ENCODE measurements at regions not wholly inside any gene's neighbourhood (a gene's known extent, or its start where the extent isn't known, plus 50 kb on each side); places are given as distances from the start of the nearest gene placed in this dataset.

DNA sequence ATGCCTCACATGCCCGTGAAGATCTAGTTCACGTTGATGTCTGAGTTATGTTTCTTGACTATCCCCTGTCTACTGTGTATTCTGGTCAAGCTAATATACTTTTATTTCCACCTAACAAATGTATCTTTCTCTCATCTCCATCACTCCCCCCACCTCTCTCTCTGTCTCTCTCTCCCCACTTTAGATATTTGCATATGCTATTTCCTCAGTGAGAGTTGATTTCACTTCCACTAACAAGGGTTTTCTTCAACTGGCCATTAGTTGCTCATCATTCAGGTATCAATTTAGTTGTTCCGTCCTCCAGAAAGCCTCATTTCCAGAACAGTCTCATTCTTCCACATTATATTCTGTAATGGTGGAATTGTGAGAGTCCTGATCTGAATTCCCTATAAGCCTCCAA is 1777.8 kb upstream of the TENM3 start:
- no peak for DNase-seq

DNA sequence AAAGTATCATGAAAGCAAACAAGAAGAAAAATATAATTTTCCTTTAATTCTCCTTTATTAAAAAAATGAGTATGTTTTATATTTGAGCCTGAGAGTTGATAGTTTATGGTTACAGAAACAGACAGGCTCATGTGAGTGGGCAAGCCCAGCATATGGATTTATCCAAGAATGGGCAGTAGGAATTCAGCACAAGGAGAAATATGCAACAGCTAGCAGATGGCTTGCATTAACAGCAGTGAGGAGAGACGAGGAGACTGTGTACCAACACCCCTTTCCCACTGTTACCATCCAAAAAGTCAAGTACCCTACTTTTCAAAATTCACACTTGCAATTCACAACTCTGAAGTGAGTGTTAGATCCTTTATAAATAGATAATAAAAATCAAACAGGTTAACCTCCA is 1760.2 kb upstream of the TENM3 start:
- no peak for DNase-seq

DNA sequence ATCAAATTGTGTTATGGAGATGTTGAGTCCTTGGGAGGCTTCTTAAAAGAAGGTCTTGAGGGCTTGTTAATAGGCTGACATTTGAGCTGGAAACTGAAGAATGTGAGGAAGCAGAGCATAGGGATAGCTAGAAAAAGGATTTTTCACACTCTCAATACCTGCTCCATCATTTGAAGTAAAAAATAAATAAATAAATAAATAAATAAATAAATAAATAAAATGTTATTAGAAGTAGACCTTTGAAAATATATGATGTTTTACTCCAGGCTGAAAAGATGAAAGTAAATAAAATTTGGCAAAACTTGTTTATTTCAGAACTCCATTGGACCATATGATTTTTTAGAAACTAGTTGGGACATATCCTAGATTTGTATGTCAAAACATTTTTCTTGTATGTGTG is 1757.8 kb upstream of the TENM3 start:
- no peak for DNase-seq

DNA sequence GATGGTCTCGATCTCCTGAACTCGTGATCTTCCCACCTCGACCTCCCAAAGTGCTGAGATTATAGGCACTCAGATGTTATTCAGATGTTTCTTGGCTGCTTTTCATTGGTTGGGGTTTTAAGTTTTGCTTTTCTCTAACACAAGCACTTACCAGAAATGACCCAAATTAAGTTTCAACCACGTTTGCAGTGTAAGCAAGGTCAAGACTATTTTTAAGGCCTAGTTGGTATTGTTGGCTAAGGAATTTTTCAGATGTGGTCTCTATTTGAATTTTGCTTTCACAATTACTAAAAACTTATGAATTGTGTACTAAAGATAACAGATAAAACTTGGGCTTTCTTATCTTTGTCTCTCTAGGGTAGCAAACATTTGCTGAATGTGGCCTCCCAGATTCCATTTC is 1756.9 kb upstream of the TENM3 start:
- DNase-seq, result no peak

DNA sequence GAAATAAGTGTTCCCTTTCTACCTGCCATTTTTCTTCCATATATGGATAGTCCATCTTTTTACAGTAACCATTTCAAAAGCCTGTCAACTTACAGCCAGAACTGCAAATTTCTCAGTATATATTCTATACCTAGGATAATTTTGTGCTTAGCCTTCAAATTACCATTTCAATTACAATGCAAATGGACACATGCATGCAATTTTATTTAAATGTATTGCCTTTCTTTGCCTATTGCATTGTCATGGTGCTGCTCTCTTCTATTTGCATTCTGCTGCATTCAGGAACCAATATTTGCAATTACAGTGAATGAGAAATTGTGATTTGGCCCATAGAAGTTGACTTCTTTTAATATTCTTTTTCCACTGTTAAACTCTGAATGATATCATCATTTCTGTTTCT is 1753.4 kb upstream of the TENM3 start:
- DNase-seq, result no peak

DNA sequence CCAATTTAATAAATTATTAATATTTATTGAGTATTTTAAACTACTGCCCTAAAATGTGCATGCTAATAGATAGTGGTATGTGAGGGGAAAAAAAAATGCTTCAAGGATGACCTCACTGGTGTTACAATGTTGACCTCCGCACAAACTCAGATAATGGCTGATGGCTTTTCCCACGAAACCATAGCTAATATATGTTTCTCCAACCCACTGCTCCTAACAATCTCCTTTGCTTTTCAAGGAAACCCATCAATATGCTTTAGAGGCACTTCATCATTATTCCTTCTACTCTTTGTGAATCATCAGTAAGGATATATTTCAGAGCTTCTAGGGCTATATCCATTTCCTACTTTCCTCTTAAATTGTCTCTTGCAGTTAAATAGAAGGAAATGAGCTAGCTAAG is 1752.0 kb upstream of the TENM3 start:
- DNase-seq, result no peak

DNA sequence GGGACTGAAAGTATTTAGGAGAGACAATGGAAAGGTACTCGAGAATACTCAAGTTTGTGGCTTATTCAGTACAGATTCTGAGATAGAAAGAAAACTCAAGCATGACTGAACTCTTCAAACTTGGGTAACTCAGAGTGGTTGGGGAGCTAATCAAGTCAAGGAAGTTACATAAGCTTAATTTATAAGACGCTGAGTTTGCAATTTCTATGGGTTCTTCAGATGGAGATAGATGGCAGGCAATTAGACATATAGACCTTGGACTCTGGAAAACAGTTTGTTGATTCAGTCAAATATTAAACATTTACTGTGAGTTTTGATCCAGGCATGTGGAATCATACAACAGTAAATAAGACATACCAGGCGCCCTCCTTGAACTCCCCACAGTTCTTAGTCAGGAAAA is 1749.9 kb upstream of the TENM3 start:
- DNase-seq, result no peak

DNA sequence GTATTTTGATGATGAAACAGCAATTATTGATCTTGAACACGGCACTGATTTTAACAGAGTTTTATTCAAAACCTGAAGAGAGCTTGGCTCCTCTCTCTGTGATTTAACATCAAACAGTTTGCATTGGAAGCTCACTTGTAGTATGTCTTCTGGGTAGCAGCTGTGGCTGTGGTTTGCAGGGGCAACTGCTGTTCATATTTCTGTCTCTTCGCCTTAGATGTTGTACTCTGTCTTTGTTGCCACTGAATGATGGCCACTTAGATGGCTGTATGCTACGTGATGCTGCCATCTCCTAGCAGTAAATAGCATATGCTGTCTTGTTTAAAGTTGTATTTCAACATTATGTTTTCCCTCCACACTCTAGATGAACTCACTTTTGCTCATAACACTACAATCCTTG is 1743.0 kb upstream of the TENM3 start:
- DNase-seq, result no peak

DNA sequence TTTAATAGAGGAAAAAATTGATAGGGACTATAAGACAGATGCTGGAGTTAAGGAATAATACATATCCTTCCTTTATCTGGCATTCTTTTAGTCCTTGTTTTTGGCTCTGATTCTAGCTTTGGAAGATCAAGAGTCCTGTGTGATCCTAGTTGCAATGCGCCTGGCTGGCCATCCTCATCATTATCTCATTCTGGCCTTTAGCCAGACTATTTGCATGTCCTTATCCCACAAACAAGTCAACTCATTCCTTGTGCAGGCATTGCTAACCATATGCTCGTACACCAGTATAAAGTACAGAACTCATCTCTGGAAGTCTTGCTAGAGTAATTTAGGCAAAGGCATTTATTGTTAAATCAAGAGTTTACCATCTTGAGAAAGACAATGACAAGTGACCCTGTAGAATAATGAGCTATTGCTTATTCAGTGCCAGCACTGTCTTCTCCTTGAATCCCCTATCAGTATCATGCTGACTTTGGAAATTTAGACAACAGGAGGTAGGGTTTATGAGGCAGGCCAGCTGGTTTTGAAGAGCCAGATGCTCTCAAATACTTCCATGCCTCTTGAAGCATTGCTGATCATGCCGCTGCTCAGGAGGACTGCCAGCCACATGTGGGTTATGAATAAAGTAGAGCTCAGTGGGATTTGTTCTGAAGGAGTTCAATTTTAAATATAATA is 1730.3 kb upstream of the TENM3 start:
- DNase-seq, result no peak

DNA sequence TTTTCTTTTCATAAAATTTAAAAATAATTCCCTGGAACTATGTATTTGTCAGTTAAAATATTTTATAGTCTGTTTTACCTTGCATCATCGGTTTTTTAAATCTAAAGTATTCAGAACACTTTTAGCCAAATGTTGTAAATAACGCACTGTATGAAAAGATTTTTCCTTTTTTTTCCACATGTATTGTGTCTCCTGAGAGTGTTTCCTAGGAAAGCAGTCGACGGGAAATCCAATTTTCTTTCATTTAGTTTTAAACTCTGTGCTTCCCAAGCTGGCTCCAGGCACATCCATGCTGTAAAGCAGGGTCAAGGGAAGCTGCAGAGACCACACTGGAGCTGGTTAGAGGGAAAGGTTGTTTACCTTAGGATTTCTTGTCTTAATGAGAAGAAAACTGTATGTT is 1724.3 kb upstream of the TENM3 start:
- no peak for DNase-seq

DNA sequence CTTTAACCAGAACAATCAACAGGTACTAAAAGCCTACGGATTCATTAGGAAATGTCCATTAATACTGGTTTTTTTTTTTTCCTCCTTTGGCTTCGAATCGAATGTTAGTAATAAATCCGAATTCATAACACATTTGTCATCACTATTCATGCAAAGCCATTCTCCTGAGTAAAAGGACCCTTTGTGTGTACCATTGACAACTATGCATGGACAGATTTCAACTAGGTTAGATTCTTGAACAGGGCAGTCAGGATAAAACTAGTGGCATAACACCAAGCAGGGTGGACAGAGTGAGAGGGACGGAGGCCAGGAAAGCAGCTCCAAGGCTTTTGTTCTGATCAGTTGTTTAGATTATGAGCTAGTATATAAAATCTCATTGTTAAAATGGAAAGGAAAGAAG is 1722.0 kb upstream of the TENM3 start:
- no peak for DNase-seq

DNA sequence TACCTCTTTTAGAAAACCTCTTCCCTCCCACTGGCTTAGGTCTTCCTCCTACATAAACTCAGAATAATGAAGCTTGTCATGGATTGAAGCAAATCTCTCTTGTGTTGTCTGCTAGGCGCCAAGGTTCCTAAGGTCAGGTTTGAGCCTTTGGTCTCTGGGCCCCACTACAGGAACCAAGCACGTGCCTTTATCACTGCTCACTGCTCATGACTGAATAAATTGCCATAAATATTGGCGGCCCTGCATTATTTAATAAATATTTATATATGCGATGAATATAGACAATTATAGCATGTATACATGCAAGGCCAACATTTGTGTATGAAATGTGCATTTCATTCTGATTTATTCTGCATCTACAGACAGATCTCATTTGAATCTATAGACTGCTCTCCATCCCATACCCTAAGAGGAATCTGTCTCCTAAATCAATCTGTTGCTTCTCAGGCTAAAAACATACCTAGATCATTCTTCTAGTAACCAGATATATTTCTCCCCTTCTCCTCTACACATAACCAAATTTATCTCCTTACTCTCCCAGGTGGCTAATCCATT is 1717.6 kb upstream of the TENM3 start:
- DNase-seq, result no peak

DNA sequence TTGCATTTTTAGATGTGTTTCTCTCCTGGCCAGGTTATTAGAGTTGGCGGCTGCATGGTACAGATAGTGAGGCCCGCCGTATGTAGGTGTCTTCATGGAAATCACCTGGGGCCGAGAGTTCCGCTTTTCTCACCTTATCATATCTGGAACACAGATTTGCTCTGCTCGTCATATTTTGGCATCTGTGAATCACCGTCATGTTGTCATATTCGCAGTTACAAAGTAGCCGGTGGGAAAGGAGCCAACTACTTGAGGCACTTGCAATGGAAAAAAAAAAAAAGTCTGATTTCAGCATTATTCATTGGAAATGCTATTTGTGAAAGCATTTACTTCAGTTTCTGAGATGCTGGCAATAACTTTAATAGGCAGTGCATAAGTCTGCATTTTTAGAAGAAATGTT is 1715.2 kb upstream of the TENM3 start:
- no peak for DNase-seq

DNA sequence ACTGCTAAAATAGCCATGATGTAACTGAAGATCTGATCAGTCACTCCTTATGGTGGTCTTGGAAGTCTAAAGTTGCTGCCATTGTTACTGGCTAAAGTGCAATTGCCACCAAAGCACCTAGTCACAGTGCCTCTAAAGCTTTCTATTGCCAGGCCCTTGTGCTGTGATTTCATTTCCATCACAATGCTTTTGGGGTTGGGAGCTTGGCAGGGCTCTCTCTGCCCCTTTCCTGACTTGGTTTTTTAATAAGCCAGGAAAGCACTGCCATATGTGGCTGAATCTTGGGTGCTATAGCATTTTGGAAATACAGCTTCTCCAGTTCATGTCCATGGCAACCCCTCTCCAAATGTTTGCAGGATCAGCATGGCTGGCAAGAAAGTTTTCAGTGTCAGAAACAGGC is 1712.4 kb upstream of the TENM3 start:
- no peak for DNase-seq

DNA sequence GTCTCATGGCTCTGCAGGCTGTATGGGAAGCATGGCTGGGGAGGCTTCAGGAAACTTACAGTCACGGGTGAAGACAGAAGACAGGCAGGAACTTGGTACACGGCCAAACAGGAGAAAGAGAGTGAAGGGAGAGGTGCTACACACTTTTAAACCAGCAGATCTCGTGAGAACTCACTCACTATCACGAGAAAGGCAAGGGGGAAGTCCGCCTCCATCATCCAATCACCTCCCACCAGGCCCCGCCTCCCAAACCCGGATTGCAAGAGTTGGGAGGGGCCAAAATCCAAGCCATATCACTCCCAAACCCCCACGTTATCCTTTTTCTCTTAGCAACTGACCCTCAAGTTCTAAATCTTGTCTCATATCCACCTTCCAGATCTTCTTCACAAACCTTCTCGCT is 1710.5 kb upstream of the TENM3 start:
- no peak for DNase-seq

DNA sequence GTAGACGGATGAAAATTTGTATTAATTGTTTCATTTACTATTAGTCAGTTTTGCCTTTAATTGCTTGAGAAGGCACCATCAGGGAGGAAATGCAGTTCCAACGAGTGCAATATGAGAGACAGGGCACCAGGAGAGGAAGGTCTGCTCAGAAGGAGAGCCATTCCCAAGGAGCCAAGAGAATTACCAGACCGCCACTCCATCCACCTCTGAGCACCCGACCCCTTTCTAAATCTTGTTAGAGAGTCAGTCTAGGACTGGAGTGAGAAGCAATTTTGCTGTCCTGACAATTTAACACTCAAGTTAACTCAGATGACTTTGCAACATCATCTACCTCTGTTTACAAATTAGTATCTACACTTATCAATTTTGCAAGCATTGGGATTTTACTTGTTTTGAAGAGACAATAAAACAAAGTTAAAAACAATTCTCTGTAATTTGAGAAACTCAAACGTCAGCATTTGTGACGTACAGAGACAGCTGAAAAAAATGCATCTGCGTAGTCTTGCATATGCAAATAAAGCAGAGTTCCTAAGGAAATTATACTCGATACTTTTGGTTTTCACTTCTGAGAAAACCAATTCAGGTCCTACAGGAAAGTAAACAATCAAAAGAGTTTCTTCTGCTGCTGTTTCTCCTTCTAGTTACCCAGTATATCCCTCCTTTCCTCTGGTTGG is 1704.7 kb upstream of the TENM3 start:
- DNase-seq, result no peak

DNA sequence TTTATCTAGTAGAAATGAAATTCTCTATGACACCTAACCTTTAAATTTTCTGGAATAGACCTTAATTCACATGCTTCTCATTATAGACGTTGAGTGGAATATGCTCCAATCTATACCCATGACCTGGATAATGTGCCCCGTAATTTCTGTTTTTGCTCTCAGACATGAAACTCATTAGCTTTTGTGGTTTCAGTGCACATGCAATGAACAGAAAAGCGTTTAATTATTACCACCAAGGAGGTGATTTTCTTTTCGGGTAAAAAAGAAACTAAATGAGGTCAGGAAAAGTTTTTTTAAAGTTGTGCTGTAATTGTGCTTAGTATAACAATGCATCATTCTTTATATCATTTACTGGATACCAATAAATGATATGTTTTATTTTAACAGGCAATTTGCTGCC is 1703.9 kb upstream of the TENM3 start:
- DNase-seq, result no peak

DNA sequence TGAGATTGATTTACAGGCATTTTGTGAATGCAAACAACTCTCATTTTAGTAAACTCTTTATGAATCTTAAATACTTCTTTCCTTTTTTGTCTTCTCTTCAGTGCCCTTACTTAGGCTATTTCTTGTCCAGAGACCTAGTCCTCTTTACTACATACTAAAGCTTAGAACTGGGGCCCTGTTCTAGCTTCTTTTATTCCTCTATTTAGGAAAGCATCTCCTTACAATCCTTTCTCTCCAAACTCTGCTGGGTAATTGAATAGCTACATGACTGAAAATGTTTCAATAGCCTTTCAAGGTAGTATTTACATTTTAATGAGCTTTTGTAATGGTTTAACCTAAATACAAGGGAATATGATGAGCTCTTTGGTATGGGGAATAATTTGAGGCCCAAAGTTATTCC is 1701.5 kb upstream of the TENM3 start:
- DNase-seq, result no peak

DNA sequence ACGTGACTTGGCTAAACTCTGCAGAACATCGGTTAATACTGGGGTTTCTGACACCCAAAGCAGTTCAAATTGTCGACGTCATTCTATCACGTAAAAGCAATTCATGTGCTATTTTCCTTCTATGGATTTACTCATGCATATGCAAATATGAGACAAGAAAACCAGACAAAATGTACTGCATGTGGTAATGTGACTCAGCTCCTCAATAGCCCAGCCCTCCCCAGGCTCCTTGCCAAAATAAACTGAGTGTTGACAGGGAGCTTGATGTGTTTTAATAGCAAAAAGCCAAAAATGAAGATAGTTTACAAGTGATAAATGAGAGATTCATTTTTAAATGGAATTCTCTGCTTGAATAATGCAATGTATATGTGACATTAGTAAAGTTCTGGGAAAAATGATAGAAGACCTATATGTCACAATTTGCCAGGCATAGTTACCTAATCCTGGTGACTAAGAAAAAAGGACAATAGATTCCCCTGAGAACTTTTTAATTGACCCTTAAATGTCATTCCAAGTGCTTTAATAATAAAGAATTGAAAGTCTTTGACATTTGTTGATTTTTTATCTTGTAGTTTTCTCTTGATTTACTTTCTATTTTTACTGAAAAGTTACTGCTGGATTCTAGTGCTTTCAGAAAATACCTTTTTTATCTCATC is 1700.6 kb upstream of the TENM3 start:
- no peak for DNase-seq

DNA sequence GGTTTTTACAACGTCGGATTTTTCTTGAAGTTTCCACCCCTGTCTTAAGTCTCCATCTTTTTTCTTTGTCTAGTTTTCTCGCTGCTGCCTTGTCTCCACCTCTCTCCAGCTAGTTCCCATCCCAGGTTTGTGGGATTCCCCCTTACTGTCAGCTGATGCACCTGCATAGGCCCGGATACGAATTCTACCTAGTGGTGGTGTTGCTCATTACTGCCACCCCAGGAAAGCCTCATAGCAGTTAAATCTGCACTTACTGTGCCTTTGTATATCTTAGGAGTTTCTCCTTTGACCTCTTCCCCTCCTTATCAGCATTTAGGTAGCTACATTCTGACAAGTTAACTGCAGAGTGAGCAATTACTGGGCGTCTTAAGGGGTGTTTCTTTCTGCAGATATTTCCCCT is 1693.1 kb upstream of the TENM3 start:
- DNase-seq, result no peak

DNA sequence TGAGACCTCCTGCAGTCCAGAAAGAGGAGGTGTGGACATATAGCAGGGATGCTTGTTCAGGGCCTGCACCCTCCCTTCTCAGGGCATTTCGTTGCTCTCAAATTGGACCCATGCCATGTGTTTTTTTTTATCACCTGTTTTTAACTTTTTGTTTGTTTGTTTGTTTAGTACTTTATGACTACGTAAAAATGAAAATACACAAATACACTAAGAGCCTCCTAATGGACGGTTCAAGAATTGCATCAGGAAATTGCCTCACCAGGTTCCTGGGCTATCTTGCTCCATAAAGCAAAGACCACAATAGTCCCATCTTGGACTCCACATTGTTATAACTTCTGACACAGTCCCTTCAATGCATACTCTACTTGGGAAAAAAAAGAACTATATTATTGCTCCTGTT is 1685.9 kb upstream of the TENM3 start:
- DNase-seq, result no peak

DNA sequence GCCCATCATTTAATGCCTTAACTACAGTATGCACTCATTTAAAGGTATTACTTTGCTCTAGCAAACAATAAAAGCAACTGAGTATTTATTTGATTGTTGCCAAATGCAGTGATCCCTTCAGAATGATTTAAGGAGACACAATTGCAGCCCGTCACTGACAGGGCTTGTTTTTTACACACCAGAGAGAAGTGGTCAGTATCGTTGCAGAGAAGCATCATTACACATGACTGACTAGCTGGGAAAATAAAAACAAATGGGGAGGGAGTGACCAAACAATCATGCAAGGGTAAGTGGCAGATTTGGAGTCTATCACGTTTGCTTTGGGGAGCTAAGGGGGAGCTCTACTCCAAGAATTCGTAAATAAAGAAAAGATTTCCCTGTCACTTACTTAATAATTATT is 1685.3 kb upstream of the TENM3 start:
- DNase-seq, result no peak

DNA sequence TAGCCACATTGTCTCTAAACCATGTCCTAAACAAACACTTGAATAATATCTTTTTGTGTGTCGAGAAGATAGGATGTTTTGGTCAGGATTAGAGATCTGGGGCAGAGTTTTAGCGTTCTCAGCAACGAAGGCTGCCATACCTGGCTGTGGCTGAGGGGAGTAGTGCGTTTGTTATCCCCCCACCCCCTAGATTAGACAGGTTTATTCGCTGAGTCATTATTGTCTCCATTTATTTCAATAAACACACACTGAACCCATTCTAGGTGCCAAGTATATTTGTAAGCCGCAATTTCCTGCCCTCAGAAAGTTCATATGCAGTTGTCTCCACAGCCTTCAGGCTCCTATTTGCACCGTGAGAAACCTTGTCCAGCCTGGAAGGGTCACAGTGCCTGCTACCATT is 1684.8 kb upstream of the TENM3 start:
- DNase-seq, result no peak

DNA sequence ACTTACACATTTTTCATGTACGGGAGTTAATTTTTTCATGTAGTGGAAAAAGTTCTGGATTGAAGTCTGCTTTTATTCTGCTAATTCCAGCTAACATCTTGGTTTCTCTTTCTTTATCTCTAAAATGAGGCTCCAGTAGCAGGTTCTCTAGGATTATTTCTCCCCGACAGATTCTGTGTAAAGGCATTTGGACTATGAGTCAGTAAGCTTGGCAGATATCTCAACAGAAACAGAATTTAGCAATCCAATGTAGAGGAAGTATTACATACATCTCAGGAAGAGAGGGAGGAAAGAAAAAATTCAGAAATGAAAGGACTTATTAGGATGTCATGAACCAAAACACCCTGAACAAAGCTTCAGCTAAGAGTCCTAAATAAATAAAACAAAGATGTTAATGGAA is 1682.3 kb upstream of the TENM3 start:
- no peak for DNase-seq

Measured in NCI-H1436 treated with DMSO at 0.1 percent for 48 hours (cell line).